NCI-H1694 treated with DMSO at 0.1 percent for 48 hours (cell line): ENCODE measurements at regions not wholly inside any gene's neighbourhood (a gene's known extent, or its start where the extent isn't known, plus 50 kb on each side); places are given as distances from the start of the nearest gene placed in this dataset.
"Not testable (repeated sequence)": the region's sequence is repeated elsewhere in the genome, so short reads cannot be mapped to it uniquely, and the experiment has no call there.

Experiments
- DNase-seq: peaks from one replicate; lab custom pipeline; 2025; lab: John Stamatoyannopoulos, UW

DNA sequence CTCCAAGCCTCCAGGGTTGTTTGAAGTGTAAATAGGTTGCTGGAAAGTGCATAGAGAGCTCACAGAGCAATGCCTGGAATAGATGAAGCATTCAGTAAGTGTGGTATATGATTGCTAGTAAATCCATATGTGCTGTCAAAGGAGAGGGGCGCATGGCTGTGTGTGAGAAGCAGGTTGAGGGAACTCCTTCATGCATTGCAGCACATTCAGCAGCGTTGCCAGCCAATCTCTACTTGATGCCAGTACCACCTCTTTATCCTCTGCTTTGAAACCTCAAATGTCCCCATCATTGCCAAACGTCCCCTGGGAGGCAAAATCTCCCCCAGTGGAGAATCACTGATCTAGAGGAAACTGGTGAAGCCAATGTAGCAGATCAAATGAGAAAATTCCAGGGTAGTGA, 82.7 kb upstream of the RALGAPA2 start:
- no peak for DNase-seq

DNA sequence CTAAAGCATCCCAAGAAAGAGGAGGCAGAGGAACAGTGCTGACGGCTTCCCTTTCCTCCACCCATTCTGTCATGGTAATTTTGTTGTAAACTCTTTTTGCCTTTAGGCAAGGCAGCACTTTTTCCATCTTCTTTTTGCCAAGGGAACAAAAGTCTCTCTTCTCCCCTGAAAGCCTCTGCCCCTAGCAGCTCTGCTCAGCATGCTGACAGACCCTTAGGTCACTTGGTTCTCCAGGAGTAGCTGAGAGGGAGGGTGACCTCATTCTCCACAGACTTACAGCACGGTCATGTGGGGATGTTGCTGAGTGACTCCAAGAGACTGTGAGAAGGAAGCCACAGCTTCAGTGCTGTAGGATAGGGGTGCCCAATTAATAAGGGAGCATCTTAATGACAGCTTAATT, 81.1 kb upstream of the RALGAPA2 start:
- DNase-seq, result no peak

DNA sequence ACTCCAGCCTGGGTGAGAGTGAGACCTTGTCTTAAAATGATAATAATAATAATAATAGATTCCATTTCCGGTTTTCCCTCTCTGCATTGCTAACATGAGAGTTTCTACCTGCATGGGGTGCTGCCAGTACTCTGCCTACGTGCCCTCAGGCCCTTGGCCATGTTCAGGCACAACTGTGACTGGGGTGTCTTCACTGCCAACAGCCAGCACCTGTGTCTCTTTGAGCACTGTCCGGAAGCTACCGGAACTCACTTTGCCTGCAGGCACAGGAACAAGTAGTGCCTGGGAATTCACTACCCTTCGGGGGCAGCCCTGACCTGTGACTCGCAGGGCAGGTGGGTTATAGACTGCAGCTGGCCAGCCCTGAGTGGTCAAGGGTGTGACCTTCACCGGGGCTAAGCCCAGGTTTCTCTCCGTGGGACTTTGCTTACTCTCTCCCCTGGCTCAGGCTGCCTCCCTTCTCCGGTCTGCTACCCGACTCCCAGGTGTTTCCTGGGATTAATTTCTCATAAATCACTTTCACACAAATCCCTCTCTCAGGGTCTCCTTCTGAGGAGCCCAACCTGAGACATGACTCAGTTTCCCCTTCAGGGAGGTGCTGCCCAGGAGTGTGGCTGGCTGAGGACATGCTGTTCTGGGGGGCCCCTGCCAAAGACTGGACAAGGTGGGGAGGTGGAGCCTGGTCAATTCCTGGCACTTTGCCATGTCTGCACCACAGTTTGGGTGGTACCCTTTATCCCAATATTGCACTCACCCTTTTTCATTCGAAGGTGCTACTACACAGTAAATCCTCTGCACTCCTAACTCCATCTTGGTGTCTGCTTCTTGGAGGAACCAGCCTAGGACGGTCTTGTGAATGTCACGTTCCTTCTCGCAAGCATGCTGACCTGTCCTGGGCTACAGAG, 79.5 kb upstream of the RALGAPA2 start:
- no peak for DNase-seq

DNA sequence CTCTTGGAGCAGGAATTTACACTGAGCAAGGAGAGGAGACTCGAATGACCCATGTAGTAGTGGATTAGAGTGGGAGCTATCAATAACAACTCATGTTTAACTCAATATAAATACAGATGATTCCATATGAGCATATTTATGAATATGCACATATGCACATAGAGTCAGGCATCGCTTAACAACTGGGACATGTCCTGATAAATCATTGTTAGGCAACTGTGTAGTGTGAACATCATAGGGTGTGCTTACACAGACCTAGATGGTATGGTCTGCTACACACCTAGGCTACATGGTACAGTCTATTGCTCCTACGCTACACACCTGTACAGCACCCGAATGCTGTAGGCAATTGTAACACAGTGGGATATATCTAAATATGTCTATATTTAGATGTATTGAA, 75.9 kb upstream of the RALGAPA2 start:
- DNase-seq, result no peak

GRCh38 chr20:20786428-20786827, 74.0 kb upstream of the RALGAPA2 start:
- DNase-seq, result no peak

DNA sequence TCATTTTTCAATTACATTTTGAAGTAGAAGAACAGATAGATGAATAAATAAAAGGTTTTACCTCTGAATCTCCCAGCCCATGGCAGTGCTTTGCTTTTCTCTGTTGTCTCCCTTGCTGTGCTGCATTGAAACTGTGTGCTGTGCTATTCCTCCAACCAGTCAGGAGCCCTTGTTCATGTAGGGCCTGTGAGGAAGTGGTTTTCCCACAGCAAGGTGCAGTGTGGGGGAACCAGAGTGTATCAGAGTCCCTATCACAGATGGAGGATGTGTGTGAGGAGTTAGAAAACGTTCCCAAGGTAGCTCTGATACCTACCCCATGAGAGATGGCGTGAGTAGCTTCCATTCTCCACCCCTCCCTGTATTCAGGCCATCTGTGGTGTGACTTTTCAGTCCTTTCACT, 72.8 kb upstream of the RALGAPA2 start:
- DNase-seq, result no peak

- DNase-seq, result not testable (repeated sequence)
Observed at GRCh38 chr20:20784450-20784849, 72.0 kb upstream of the RALGAPA2 start.

DNA sequence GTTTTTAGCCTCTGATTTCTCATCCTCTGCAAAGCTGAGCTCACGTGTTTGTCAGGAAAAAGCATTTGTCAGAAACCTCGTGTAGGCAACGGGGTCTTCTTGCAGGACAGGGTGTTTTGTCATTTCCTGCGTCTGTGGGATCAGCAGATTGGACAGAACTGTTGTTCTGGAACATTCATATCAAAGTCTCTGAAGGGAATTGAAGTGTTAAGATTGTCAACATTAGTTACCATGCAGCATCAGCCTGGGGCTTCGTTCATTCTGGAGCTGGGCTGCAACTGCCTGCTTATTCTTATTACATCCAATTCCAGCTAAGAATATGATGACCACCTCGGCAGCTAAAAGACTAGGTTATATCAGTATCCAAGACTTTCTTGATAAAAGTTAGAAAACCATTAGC, 71.0 kb upstream of the RALGAPA2 start:
- no peak for DNase-seq

- no peak for DNase-seq
Observed at GRCh38 chr20:20782755-20783154, 70.3 kb upstream of the RALGAPA2 start.

GRCh38 chr20:20782231-20782630, 69.8 kb upstream of the RALGAPA2 start:
- DNase-seq, result no peak

GRCh38 chr20:20781029-20781428, 68.6 kb upstream of the RALGAPA2 start:
- DNase-seq, result no peak

DNA sequence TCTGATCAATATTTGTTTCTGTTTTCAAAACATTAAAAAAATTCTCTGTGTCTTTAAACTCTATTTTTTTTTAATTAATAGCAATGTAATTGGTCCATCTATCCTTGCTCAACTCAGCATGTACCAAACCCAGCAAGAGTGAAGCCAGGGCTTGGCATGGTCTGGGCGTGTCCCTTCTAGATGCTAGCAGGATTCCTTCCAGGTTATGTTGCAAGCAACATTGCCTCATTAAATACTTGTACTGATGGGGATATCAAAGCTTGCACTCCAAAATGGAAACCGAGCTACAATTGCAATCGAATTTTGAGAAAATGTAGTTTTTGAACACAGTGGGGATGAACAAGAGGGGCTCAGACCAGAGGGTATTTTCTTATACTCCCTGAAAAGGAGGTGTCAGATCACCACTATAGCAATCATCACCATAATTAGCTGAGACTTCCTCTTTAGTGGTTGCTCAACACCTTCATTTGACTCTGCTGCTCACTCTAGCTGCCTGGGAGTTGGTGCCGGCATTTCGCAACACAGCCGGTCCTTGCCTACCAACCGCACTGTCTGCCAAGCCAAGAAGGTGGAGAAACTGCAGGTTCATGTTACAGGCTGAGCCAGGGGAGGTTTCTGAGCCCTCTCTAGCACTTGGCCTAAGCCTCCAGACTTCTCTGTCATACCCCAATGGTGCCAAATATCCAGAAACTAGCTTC, 67.8 kb upstream of the RALGAPA2 start:
- DNase-seq, result no peak

GRCh38 chr20:20778676-20779075, 66.2 kb upstream of the RALGAPA2 start:
- DNase-seq, result no peak

- DNase-seq, result no peak
Observed at GRCh38 chr20:20772497-20773085, 60.1 kb upstream of the RALGAPA2 start.

DNA sequence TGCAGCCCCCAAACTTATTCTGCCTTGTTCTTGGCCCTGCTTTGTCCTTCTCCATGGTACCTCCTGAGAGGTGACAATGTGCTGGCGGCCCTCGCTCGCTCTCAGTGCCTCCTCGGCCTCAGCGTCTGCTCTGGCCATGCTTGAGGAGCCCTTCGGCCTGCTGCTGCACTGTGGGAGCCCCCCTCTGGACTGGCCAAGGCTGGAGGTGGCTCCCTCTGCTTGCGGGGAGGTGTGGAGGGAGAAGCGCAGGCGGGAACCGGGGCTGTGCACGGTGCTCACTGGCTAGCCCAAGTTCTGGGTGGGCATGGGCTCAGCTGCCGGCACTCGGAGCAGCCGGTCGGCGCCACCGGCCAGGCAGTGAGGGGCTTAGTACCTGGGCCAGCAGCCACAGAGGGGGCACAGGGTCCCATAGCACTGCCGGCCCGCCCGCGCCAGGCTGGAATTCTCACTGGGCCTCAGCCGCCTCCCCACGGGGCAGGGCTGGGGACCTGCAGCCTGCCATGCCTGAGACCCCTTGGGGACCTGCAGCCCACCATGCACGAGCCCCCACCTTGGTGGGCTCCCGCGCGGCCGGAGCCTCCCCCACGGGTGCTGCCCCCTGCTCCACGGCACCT, 55.9 kb upstream of the RALGAPA2 start:
- DNase-seq, result no peak

- DNase-seq, result no peak
Observed at GRCh38 chr20:20765696-20766365, 53.4 kb upstream of the RALGAPA2 start.

DNA sequence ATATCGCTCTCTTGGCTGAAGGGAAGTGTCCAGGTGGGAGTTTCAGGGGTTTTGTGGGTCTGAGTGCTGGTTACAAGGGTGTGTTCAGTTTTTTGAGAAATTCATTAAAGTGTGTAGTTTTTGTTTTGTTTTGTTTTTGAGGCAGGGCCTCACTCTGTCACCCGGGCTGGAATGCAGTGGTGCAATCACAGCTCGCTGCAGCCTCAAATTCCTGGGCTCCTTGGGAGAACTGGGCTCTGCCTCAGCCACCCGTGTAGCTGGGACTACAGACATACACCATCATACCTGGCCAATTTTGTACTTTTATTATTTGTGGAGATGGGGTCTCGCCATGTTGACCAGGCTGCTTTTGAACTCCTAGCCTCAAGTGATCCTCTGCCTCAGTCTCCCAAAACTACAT, 51.2 kb upstream of the RALGAPA2 start:
- DNase-seq, result no peak
